ACC112 (cell line): ENCODE measurements at regions not wholly inside any gene's neighbourhood (a gene's known extent, or its start where the extent isn't known, plus 50 kb on each side); places are given as distances from the start of the nearest gene placed in this dataset.
"Not testable (repeated sequence)": the region's sequence is repeated elsewhere in the genome, so short reads cannot be mapped to it uniquely, and the experiment has no call there.

Experiments
- H2AFZ ChIP-seq: fragments of 200-600 bp; sonication (generic); one replicate; pipeline ENCODE4 v1.6.0; 2017; ENCODE audit warnings: antibody characterized with exemption, low read length; ENCODE audit not compliant: unreplicated experiment
- H3K27ac ChIP-seq: fragments of 200-600 bp; sonication (generic); 2 replicates; pipeline ENCODE4 v1.5.1; 2014; ENCODE audit warnings: low read depth, mild to moderate bottlenecking, antibody characterized with exemption, low read length, moderate library complexity
- H3K27me3 ChIP-seq: fragments of 200-600 bp; sonication (generic); 2 replicates; pipeline ENCODE4 v1.6.1; 2014; ENCODE audit warnings: mild to moderate bottlenecking, antibody characterized with exemption, low read length, moderate library complexity, mixed read lengths; ENCODE audit not compliant: insufficient read depth
- H3K36me3 ChIP-seq: fragments of 200-600 bp; sonication (generic); 2 replicates; pipeline ENCODE4 v1.6.1; 2016; ENCODE audit warnings: mild to moderate bottlenecking, antibody characterized with exemption, low read length, moderate library complexity, mixed read lengths; ENCODE audit not compliant: insufficient read depth
- H3K4me1 ChIP-seq: fragments of 200-600 bp; sonication (generic); one replicate; pipeline ENCODE4 v1.6.1; 2016; ENCODE audit warnings: low read length, mixed read lengths; ENCODE audit not compliant: insufficient read depth, unreplicated experiment, control insufficient read depth
- H3K4me3 ChIP-seq: fragments of 200-600 bp; sonication (generic); 2 replicates; pipeline ENCODE4 v1.5.1; 2014; ENCODE audit warnings: mild to moderate bottlenecking, low read depth, low read length
- H3K79me2 ChIP-seq: fragments of 200-600 bp; sonication (generic); one replicate; pipeline ENCODE4 v1.6.0; 2016; ENCODE audit warnings: low read length; ENCODE audit not compliant: control insufficient read depth, unreplicated experiment, insufficient read depth

DNA sequence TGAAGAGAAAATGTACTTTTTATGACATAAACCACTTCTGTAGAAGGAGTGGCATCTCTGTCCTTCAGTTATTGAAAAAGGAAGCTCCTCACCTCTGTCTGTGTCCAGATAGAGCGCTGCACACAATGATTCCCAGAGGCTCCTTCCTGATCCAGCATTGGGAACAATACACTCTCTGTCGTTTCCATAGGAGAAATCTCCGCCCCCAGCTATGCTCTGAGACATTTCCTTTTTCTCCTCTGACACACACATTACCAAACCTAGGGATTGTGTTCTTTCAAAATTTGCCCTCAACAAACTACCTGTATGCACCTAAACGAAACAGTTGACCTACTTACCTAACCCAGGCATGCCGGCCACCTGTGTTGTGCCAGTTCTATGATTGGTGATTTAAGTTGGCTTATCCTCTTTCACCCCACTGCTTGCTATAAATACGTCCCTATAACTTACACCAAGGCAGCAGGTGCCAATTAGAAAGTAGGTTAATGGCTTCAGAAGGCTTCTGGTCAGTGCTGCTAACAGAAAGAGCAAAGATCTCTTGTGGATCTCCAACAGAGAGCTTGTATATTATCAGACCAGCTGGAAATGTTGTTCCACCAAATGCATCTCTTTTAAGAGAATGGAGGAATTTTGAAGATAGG, 140.1 kb upstream of the JCAD start:
- peaks cover 59% of the 10 kb centered on the region for H3K27me3 ChIP-seq
- H3K27ac ChIP-seq: no peak overlapping the region
- no peaks in the 10 kb centered on the region for H3K4me1 ChIP-seq
- H3K79me2 ChIP-seq: no peaks in the 10 kb centered on the region
- no peaks in the 10 kb centered on the region for H3K36me3 ChIP-seq
- no peak overlapping the region for H2AFZ ChIP-seq
- H3K4me3 ChIP-seq: no peak overlapping the region

DNA sequence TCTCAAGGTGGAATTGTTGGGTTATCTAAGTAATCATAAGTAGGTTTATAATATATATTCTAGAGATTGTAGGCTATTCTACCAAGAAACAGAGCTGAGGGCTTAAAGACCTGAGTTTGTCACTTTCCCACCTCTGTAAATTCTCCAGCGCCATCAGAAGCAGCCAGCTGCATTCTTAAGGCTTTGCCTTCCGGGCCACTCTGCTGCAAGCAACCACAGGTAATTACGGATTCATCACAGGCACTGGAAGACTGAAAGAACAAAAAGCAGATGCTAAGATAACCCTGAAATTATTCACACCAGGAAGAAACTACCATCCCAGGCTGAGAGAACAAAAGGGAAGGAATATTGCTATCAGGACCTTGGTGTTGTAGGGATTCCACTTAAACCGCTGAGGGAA, 137.8 kb upstream of the JCAD start:
- Histone ChIP-seq H2AFZ (no peak overlapping the region), H3K27ac (no peak overlapping the region), H3K4me3 (no peak overlapping the region), H3K4me1 (no peaks in the 10 kb centered on the region), H3K79me2 (no peaks in the 10 kb centered on the region), H3K27me3 (peaks cover 59% of the 10 kb centered on the region), H3K36me3 (no peaks in the 10 kb centered on the region)

DNA sequence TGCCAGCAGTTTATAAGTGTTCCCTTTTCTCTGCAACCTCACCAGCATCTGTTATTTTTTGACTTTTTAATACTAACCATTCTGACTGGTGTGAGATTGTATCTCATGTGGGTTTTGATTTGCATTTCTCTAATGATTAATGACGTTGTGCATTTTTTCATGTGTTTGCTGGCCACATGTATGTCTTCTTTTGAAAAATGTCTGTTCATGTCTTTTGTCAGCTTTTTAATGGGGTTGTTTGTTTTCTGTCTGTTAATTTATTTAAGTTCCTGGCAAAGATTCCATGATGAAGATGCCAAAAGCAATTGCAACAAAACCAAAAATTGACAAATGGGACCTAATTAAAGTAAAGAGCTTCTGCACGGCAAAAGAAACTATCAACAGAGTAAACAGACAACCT, 137.2 kb upstream of the JCAD start:
- not testable (repeated sequence) for H2AFZ ChIP-seq, H3K79me2 ChIP-seq, H3K4me3 ChIP-seq, H3K36me3 ChIP-seq, H3K27ac ChIP-seq, H3K4me1 ChIP-seq
- H3K27me3 ChIP-seq: peaks cover 56% of the 10 kb centered on the region

DNA sequence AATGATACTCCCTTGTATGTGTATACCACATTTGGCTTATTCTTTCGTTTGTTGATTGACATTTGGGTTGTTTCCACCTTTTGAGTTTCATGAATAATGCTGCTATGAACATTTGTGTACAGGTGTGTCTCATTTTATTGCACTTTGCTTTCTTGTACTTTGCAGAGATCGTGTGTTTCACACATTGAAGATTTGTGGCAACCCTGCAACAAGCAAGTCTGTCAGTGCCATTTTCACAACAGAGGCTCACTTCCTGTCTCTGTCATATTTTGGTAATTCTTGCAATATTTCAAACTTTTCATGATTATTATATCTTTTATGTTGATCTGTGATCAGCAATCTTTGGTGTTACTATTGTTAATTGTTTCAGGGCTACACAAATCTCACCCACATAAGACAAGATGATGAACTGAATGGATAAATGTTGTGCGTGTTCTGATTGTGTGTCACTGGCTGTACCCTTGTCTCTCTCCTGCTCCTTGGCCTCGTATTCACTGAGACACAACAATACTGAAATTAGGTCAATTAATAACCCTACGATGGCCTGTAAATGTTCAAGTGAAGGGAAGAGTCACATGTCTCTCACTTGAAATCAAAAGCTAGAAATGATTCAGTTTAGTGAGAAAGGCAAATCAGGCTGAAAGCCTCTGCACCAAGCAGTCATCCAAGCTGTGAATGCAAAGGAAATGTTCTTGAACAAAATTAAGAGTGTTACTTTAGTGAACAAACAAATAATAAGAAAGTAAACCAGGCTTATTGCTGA, 133.6 kb upstream of the JCAD start:
- Histone ChIP-seq H2AFZ (no peak overlapping the region), H3K4me1 (no peaks in the 10 kb centered on the region), H3K27me3 (peaks cover 24% of the 10 kb centered on the region), H3K36me3 (no peaks in the 10 kb centered on the region), H3K79me2 (no peaks in the 10 kb centered on the region), H3K27ac (no peak overlapping the region), H3K4me3 (no peak overlapping the region)

DNA sequence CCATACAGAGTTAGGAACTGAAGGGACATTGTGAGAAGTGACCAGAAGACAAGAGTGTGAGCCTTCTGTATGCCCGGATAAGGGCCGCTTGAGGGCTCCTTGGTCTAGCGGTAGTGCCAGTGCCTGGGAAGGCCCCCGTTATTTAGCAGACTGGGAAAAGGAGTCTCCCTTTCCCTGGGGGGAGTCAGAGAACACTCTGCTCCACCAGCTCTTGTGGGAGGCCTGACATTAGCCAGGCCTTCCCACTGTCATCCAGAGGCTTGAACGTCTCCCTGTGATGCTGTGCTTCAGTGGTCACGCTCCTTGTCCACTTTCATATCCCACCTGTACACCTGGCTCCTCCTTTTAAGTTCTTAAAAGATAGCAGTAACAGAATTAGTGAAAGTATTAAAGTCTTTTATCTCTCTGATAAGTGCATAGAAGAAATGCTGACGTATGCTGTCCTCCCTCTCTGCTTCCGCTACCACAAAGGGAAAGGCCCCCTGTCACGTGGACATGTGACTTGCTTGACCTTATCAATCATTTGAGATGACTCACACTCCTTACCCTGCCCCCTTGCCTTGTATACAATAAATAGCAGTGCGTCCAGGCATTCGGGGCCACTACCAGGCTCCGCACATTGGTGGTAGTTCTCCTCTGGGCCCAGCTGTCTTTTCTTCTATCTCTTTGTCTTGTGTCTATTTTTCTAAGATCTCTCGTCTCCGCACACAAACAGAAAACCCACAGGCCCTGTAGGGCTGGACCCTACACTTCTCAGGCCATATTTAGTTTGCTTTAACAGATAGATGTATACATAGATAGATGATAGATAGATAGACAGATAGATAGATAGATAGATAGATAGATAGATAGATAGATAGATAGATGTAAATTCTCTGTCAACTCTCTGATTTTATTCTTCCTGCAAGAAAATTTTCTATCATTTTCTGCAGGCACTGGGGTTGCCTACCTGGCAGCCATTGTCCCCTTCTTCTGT, 131.5 kb upstream of the JCAD start:
- Histone ChIP-seq H2AFZ (no peak overlapping the region), H3K27me3 (0 out of 2 replicates have a peak, but pooled peaks cover 2% of the 10 kb centered on the region), H3K36me3 (no peaks in the 10 kb centered on the region), H3K4me1 (peaks cover 13% of the 10 kb centered on the region), H3K4me3 (no peak overlapping the region), H3K27ac (no peak overlapping the region), H3K79me2 (no peaks in the 10 kb centered on the region)

DNA sequence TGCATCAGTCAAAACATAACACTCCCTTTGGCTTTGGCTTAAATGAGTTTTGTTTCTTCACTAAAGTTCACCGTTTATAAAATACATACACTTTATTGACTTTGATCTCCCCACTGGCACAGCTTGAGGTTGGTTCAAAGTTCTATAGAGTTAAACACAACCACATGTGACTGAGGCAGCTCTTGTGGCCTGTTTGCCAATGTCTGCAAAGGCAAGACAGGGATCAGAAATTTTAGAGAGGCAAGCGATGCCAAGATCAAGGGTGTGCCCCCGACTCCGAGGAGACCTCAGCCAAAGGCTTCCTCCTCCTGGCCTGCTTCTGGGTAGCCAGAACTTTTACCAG, 129.8 kb upstream of the JCAD start:
- no peak overlapping the region for H3K27ac ChIP-seq
- H2AFZ ChIP-seq: no peak overlapping the region
- H3K27me3 ChIP-seq: no peaks in the 10 kb centered on the region
- H3K4me3 ChIP-seq: no peak overlapping the region
- H3K79me2 ChIP-seq: no peaks in the 10 kb centered on the region
- H3K4me1 ChIP-seq: peaks cover 29% of the 10 kb centered on the region
- no peaks in the 10 kb centered on the region for H3K36me3 ChIP-seq

DNA sequence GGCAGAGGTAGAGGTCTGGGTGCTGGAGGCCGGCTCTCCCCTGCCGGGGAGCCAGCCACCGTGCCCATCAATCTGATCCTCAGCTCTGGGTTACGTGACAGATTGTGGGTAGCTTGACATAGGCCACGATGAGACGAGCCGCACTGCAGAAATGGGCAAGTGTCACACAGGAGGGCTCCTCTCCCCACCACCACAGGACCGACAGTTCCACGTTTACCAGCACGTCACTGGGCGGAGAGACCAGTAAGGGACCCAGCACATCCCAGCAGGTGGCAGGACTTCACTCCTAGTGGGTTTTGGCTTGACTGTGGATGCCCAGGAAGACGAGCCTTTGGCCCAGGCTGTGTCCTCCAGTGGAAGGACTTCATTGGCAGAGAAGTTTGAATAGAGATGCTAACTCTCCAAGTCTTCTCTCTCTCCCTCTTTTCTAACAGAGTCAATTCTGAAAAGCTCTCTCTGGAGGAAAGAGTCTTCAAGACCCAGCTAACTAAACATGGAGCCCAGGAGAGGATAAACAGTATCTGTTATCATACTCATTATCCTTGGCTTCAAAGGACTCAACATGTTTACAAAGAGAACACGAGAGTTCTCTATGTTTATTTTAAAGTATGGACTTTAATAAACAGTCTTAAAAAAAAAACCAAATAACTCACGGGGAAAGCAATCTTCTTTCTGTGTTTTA, 129.3 kb upstream of the JCAD start:
- no peak overlapping the region for H3K4me3 ChIP-seq
- H3K36me3 ChIP-seq: no peaks in the 10 kb centered on the region
- H3K27ac ChIP-seq: no peak overlapping the region
- no peaks in the 10 kb centered on the region for H3K27me3 ChIP-seq
- no peaks in the 10 kb centered on the region for H3K79me2 ChIP-seq
- peaks cover 31% of the 10 kb centered on the region for H3K4me1 ChIP-seq
- no peak overlapping the region for H2AFZ ChIP-seq

DNA sequence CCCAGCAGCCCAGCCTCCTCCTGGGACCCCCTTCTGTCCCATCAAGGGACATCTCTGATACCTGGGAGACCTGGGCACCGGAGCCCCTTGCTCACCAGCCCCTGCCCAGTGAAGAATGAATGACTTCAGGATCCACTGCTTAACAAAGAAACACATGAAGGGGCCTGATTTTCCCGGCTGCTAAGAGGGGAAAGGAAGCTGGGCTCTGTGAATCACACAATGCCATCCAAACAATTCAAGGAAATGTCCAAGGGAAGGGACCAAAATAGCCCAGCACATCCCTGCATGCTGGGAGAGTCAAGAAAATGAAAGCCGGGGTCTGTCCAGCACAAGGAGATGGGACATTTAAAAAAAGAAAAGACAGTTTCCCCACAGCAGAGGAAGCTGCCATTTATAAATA, 128.7 kb upstream of the JCAD start:
- H3K36me3 ChIP-seq: no peaks in the 10 kb centered on the region
- no peaks in the 10 kb centered on the region for H3K27me3 ChIP-seq
- H3K27ac ChIP-seq: no peak overlapping the region
- H3K79me2 ChIP-seq: no peaks in the 10 kb centered on the region
- peaks cover 37% of the 10 kb centered on the region for H3K4me1 ChIP-seq
- no peak overlapping the region for H3K4me3 ChIP-seq
- no peak overlapping the region for H2AFZ ChIP-seq

DNA sequence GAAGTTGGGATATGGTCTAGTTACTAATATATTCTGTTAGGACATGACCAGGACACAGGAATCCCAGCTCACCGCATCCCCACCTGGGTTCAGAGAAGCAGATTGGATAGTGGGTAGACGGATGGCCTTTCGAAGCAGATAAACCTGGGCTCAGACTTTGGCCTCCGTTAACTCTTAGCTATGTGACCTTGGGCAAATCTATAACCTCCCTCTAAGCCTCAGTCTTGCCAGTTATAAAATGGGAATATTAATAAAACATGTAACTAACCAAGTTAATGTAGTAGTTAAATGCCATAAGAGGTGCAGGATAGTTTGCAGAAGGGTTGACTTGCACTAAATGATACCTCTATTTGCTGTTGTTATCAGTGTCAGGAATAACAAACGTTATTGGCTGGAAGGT, 127.6 kb upstream of the JCAD start:
- H3K4me1 ChIP-seq: peaks cover 47% of the 10 kb centered on the region
- H2AFZ ChIP-seq: no peak overlapping the region
- no peak overlapping the region for H3K27ac ChIP-seq
- H3K79me2 ChIP-seq: no peaks in the 10 kb centered on the region
- H3K36me3 ChIP-seq: no peaks in the 10 kb centered on the region
- no peaks in the 10 kb centered on the region for H3K27me3 ChIP-seq
- H3K4me3 ChIP-seq: no peak overlapping the region

DNA sequence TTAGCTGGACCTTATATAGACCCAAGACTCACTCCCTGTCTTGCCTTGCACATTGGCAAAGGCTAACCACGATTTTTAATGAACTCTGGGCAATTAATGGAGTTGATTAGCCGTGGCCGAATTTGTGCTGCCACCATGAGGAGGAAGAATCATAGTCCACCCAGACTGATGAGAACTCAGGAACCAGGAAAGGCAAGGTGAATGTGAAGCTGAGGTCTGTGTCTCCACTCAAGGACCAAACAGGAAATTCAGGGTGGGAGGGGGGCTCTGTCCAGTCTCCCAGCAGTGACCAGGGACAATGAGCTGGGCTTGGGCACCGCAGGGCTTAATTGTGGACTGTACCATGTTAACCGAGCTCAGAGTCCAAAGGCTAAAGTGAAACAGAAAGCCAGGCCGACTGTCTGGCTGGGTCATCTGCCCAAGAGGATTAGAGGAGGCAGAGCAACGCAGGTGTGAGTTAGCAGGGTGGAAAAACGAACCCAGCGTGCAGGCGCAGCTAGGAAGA, 127.0 kb upstream of the JCAD start:
- no peak overlapping the region for H2AFZ ChIP-seq
- H3K4me1 ChIP-seq: peaks cover 51% of the 10 kb centered on the region

More for the DNA sequence above, 127.0 kb upstream of the JCAD start:
- H3K4me3 ChIP-seq: peak overlapping the region; percentile 56
- no peaks in the 10 kb centered on the region for H3K27me3 ChIP-seq
- H3K27ac ChIP-seq: peak overlapping the region; percentile 55
- no peaks in the 10 kb centered on the region for H3K36me3 ChIP-seq
- no peaks in the 10 kb centered on the region for H3K79me2 ChIP-seq
